ENCODE measurements at regions not wholly inside any gene's neighbourhood (a gene's known extent, or its start where the extent isn't known, plus 50 kb on each side); places are given as distances from the start of the nearest gene placed in this dataset.

DNA sequence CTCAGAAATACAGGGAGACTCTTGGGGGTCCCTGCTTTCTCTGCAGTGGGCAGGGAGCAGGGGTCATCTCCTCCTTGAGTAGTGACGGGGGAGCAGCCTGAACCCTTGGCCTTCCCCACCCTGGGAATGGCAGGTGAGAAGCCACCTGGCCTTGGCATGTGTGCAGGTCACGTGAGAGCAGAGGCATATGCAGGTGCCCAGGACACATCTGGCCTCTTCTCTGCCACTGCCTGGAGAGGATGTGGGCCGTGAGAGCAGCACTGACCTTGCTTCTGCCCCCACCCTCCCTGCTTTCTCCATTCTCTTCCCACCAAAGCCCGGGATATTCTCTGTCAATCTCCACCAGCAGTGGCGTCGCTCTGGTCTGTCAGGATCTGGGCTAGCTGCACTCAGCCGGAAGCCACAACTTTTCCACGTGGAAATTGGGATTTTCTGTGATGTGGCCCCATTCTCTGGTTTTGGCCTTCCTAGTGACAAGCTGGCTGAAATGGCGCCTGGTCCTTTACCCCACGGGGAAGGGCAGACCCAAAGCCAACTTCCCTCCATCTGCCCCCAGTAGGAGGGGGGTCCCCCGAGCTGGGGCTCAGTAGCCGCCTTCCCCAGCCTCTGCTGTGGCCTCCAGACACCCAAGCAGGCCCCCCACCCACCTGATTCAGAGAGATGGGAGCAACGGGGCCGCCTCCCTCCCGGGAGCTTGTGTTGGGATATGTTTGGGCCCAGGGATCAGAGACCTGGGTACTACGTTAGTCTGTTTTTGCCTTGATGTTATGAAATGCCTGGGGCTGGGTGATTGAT is 70.4 kb upstream of the FCN1 start:
- intact Hi-C loops (cut with DNase I, micrococcal nuclease): no loop called here
- Histone ChIP-seq H3K4me1 (ENCODE audit: low read depth) (no peaks in the 10 kb centered on the region), H3K36me3 (ENCODE audit: low read depth) (no peaks in the 10 kb centered on the region), H3K4me3 (no peak overlapping the region), H3K9me3 (peaks cover 11% of the 10 kb centered on the region)
- ATAC-seq (no peak), DNase-seq (no peak)
- no peak for TF ChIP-seq CTCF (IDR thresholded peaks at IDR 0.05)

DNA sequence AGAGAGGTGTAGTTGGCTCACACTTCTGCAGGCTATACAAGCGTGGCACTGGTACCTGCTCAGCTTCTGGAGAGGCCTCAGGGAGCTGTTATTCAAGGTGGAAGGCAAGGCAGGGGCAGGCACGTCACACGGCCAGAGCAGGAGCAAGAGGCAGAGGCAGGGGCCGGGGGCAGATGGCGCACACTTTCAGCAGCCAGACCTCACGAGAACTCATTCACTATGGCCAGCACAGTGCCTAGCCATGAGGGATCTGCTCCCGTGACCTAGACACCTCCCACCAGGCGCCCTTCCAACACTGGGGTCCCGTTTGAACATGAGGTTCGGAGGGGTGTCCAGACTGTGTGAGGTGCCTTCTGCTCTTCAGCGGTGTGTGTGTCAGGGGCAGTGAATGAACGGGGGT is 71.0 kb upstream of the FCN1 start:
- Histone ChIP-seq H3K4me3 (no peak overlapping the region), H3K36me3 (ENCODE audit: low read depth) (no peaks in the 10 kb centered on the region), H3K4me1 (ENCODE audit: low read depth) (no peaks in the 10 kb centered on the region), H3K9me3 (peaks cover 11% of the 10 kb centered on the region)
- DNase-seq: no peak
- no peak for ATAC-seq
- TF ChIP-seq CTCF (IDR thresholded peaks at IDR 0.05): no peak
- intact Hi-C loops (cut with DNase I, micrococcal nuclease): no loop called here

GRCh38 chr9:134989206-134990065 is 71.7 kb upstream of the FCN1 start:
- no peak for TF ChIP-seq CTCF (IDR thresholded peaks at IDR 0.05)
- no peaks in the 10 kb centered on the region for H3K4me1 ChIP-seq (ENCODE audit: low read depth)
- no peak overlapping the region for H3K4me3 ChIP-seq
- peaks cover 11% of the 10 kb centered on the region for H3K9me3 ChIP-seq
- intact Hi-C loops (cut with DNase I, micrococcal nuclease): no loop called here
- ATAC-seq: no peak
- DNase-seq: no peak
- H3K36me3 ChIP-seq (ENCODE audit: low read depth): no peaks in the 10 kb centered on the region

GRCh38 chr9:134991808-134992754 is 74.4 kb upstream of the FCN1 start:
- ATAC-seq (no peak), DNase-seq (no peak)
- Histone ChIP-seq H3K4me3 (no peak overlapping the region), H3K36me3 (ENCODE audit: low read depth) (no peaks in the 10 kb centered on the region), H3K9me3 (peaks cover 5% of the 10 kb centered on the region), H3K4me1 (ENCODE audit: low read depth) (no peaks in the 10 kb centered on the region)
- intact Hi-C loops (cut with DNase I, micrococcal nuclease): no loop called here
- TF ChIP-seq CTCF (IDR thresholded peaks at IDR 0.05): no peak

DNA sequence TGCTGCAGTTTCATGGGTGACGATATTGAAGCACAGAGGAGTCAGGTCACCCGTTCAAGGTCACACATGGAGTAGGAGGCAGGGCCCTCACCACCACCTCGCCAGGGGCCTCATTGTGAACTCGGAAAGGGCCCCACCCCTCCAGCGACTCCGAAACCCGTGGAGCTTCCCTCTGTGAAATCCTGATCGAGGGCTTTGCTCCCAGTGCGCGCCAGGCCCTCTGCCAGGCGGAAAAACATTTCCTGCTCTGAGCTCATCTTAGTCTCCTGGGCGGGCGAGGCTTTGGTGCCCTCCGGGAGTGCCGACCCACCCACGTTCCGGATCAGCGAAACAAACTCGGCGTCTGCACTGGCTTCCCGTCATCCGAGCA is 75.0 kb upstream of the FCN1 start:
- H3K36me3 ChIP-seq (ENCODE audit: low read depth): no peaks in the 10 kb centered on the region
- H3K4me3 ChIP-seq: no peak overlapping the region
- no peak for TF ChIP-seq CTCF (IDR thresholded peaks at IDR 0.05)
- H3K9me3 ChIP-seq: no peaks in the 10 kb centered on the region
- DNase-seq (no peak), ATAC-seq (no peak)
- intact Hi-C loops (cut with DNase I, micrococcal nuclease): no loop called here
- no peaks in the 10 kb centered on the region for H3K4me1 ChIP-seq (ENCODE audit: low read depth)

All from mucosa of descending colon (tissue), 3 donors.